ENCODE measurements at regions not wholly inside any gene's neighbourhood (a gene's known extent, or its start where the extent isn't known, plus 50 kb on each side); places are given as distances from the start of the nearest gene placed in this dataset.

DNA sequence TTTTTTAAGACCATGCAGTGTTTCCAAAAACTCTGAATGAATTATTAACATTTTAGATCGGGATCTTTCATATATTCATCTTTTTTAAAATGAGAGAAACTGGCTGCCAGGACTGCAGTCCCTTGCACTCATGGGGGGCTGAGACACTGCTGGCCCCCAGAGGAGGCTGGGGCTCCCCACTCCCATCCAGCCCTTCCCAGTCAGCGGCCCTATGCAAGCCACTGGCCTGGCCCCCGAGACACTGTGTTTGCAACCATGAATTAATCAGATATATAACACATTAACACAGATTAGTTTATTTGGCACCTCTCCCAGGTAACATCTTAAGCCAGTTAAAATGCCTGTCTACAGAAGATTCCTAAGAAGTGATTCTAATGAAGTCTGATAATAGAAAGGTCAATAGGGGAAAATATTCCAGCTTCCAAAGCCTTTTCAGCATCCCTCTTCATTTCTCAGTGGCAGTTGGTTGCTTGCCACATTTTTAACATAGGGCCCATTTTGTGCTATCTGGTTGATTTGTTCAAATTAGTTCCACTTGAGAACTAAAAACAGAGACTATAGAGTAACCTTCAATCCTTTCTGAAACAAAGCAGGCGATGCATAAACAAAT lies 184.4 kb upstream of the FBXL4 start:
- Histone ChIP-seq H3K9me3 (no peaks in the 10 kb centered on the region), H3K4me3 (no peak overlapping the region), H3K36me3 (no peaks in the 10 kb centered on the region), H3K27ac (no peak overlapping the region), H3K4me1 (no peaks in the 10 kb centered on the region), H3K27me3 (no peaks in the 10 kb centered on the region)
- intact Hi-C loops (cut with DNase I; ENCODE audit: low total_unique reads), result no loop called here
- no peak for DNase-seq (ENCODE audit: low spot score in 2 of 2)
- TF ChIP-seq, protein P1, sequence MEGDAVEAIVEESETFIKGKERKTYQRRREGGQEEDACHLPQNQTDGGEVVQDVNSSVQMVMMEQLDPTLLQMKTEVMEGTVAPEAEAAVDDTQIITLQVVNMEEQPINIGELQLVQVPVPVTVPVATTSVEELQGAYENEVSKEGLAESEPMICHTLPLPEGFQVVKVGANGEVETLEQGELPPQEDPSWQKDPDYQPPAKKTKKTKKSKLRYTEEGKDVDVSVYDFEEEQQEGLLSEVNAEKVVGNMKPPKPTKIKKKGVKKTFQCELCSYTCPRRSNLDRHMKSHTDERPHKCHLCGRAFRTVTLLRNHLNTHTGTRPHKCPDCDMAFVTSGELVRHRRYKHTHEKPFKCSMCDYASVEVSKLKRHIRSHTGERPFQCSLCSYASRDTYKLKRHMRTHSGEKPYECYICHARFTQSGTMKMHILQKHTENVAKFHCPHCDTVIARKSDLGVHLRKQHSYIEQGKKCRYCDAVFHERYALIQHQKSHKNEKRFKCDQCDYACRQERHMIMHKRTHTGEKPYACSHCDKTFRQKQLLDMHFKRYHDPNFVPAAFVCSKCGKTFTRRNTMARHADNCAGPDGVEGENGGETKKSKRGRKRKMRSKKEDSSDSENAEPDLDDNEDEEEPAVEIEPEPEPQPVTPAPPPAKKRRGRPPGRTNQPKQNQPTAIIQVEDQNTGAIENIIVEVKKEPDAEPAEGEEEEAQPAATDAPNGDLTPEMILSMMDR (IDR thresholded peaks at IDR 0.05), result no peak
- TF ChIP-seq POLR2AphosphoS5 (IDR thresholded peaks at IDR 0.05) (no peak), POLR2A (IDR thresholded peaks at IDR 0.05) (no peak)

DNA sequence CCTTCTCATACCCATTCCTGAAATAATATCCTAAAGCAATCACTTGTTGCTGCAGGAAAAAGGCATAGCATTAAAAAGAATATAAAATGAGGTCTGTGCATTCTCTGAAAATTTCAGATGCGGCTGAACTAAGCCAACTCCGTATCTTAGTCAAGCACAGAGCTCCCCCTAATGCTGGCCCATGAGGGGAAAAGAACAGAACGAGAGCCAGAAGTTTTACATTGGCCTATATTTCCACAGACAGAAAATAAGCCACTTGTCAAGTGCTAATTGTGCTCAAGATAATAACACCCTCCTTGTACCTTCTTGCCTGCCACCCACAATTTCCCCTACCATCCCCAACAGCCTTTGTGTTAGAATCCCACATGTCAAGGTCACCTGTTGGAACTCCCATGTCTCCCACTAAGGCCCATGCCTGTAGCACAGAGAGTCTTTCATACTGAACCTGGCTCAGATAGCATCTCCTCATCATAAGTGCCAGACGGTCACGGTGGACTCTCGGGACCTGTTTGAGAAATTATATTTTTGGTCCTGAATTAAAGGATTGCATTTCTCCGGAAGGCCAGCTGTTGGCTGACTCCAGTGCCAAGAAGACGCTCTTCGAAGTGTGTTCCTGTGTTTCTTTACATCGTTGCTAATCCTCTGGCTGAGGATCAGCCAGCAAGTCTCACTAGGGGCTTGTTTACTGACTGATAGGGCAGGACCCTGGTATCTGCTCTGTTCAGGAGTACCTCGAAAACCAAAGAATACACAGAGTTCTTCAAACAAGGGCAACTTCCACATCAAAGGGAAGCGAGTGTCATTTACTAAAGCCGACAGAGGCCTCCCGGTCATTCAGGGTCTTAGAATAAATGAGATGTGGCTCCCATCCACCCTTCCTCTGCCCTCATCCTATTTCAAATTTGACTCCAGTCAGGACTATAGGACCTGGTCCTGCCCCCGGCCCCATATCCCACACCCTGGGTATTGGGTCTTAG lies 183.4 kb upstream of the FBXL4 start:
- intact Hi-C loops (cut with DNase I; ENCODE audit: low total_unique reads), result no loop called here

DNA sequence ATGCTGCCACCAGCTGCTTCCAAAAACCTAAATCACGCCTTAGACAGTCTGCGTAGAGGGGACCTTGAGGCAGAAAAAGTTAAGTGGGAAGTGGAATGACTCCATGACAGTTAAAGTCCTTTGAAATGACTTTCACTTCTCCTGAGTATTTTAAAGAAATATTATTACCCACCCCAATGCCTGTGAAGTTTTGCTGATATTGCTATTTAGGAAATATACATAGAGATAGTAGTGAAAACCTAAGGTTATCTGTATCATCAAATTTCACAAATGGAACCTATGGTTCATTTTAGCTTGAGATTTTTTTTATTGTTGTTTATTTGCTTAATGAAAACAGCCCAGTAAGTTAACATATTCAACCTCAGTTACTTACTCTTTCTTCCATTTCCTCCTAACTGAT lies 182.1 kb upstream of the FBXL4 start:
- no peak for TF ChIP-seq POLR2A (IDR thresholded peaks at IDR 0.05)
- no peak for TF ChIP-seq POLR2AphosphoS5 (IDR thresholded peaks at IDR 0.05)
- TF ChIP-seq, protein P1 (IDR thresholded peaks at IDR 0.05), result no peak
- no peak overlapping the region for H3K27ac ChIP-seq
- H3K4me1 ChIP-seq, result no peaks in the 10 kb centered on the region
- H3K36me3 ChIP-seq, result no peaks in the 10 kb centered on the region
- H3K27me3 ChIP-seq, result no peaks in the 10 kb centered on the region
- no peak overlapping the region for H3K4me3 ChIP-seq
- no peak for DNase-seq (ENCODE audit: low spot score in 2 of 2)
- intact Hi-C loops (cut with DNase I; ENCODE audit: low total_unique reads), result no loop called here
- no peaks in the 10 kb centered on the region for H3K9me3 ChIP-seq

More for the DNA sequence above, 183.4 kb upstream of the FBXL4 start:
- H3K4me3 ChIP-seq, result no peak overlapping the region
- no peak for DNase-seq (ENCODE audit: low spot score in 2 of 2)
- no peaks in the 10 kb centered on the region for H3K4me1 ChIP-seq
- TF ChIP-seq, protein P1 (IDR thresholded peaks at IDR 0.05), result no peak
- no peak for TF ChIP-seq POLR2AphosphoS5 (IDR thresholded peaks at IDR 0.05)
- TF ChIP-seq POLR2A (IDR thresholded peaks at IDR 0.05), result no peak
- H3K9me3 ChIP-seq, result no peaks in the 10 kb centered on the region
- H3K36me3 ChIP-seq, result no peaks in the 10 kb centered on the region
- no peaks in the 10 kb centered on the region for H3K27me3 ChIP-seq
- H3K27ac ChIP-seq, result no peak overlapping the region

DNA sequence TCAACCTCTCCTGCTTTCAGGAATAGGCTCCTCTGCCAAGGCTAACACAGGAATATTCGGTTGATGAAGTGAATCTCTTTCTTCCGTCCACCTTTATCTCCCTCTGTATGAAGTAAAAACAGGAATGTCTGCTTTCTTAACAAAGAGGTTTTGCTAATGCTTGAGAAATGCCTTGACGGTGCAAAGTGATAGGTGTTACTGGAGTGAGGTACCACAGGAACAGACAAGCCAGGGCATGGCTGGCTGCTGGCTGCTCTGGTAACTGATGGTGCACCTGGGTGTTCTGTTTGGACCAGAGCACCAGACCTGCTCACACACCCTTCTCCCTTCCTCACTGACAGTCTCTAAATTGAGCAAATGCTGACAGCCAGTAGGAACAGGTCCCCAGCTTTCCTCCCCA lies 174.0 kb upstream of the FBXL4 start:
- peaks cover 0 to 8% of the 10 kb centered on the region in 2 donors for H3K27me3 ChIP-seq
- no peaks in the 10 kb centered on the region for H3K36me3 ChIP-seq
- intact Hi-C loops (cut with DNase I; ENCODE audit: low total_unique reads), result no loop called here
- H3K9me3 ChIP-seq, result no peaks in the 10 kb centered on the region
- TF ChIP-seq POLR2AphosphoS5 (IDR thresholded peaks at IDR 0.05) (no peak), POLR2A (IDR thresholded peaks at IDR 0.05) (no peak)
- TF ChIP-seq, protein P1 (IDR thresholded peaks at IDR 0.05), result no peak
- H3K4me3 ChIP-seq, result no peak overlapping the region
- DNase-seq (ENCODE audit: low spot score in 2 of 2), result no peak
- H3K4me1 ChIP-seq, result no peaks in the 10 kb centered on the region
- no peak overlapping the region for H3K27ac ChIP-seq

DNA sequence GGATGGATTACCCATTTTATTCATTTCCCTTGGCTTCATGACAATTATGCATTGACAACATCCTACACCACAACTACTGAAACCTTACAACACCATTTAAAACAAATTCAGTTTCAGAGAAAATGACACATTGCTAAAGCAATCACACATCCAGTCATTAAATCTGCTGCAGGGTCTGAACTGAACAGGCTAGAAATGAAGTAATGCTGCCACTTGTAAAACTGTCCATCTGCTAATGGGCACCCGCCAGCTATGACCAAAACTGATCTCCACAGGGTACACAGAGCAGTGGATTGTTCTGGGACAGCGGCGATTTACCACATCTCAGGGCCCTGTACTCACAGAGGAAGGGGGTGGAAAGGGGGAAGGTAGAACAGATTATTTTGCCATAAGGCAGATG lies 172.9 kb upstream of the FBXL4 start:
- TF ChIP-seq, protein P1 (IDR thresholded peaks at IDR 0.05), result no peak
- TF ChIP-seq POLR2AphosphoS5 (IDR thresholded peaks at IDR 0.05), result no peak
- TF ChIP-seq POLR2A (IDR thresholded peaks at IDR 0.05), result no peak

More for the DNA sequence above, 172.9 kb upstream of the FBXL4 start:
- Histone ChIP-seq H3K27ac (no peak overlapping the region), H3K36me3 (no peaks in the 10 kb centered on the region), H3K4me3 (no peak overlapping the region), H3K9me3 (no peaks in the 10 kb centered on the region), H3K27me3 (peaks cover 0 to 8% of the 10 kb centered on the region in 2 donors), H3K4me1 (no peaks in the 10 kb centered on the region)
- intact Hi-C loops (cut with DNase I; ENCODE audit: low total_unique reads), result no loop called here
- DNase-seq (ENCODE audit: low spot score in 2 of 2), result no peak

Data from breast epithelium (tissue), 4 donors.